ENCODE measurements at regions not wholly inside any gene's neighbourhood (a gene's known extent, or its start where the extent isn't known, plus 50 kb on each side); places are given as distances from the start of the nearest gene placed in this dataset.
"Not testable (repeated sequence)": the region's sequence is repeated elsewhere in the genome, so short reads cannot be mapped to it uniquely, and the experiment has no call there.

DNA sequence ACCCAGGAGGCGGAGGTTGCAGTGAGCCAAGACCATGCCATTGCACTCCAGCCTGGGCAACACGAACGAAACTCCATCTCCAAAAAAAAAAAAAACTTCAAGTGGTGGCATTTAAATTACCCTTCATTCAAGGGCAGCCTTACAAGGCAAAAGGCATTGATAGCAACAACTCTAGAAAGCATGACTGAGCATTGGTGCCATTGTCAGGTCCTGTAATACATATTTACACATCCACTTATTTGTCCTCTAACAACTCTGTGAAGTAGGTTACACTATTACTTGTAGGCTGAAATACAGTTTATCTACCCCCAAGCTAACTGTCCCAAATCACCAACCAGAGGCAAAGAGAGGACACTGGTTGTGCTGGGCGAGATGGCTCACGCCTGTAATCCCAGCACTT lies 52.7 kb upstream of the LARP1 start:
- no peak overlapping the region for H3K4me3 ChIP-seq (ENCODE audit: low read depth in 1 of 2, low read length in 1 of 2)
- H3K27ac ChIP-seq: no peak overlapping the region
- H3K27me3 ChIP-seq: no peaks in the 10 kb centered on the region
- H3K9me3 ChIP-seq: no peaks in the 10 kb centered on the region
- TF ChIP-seq, protein P1, sequence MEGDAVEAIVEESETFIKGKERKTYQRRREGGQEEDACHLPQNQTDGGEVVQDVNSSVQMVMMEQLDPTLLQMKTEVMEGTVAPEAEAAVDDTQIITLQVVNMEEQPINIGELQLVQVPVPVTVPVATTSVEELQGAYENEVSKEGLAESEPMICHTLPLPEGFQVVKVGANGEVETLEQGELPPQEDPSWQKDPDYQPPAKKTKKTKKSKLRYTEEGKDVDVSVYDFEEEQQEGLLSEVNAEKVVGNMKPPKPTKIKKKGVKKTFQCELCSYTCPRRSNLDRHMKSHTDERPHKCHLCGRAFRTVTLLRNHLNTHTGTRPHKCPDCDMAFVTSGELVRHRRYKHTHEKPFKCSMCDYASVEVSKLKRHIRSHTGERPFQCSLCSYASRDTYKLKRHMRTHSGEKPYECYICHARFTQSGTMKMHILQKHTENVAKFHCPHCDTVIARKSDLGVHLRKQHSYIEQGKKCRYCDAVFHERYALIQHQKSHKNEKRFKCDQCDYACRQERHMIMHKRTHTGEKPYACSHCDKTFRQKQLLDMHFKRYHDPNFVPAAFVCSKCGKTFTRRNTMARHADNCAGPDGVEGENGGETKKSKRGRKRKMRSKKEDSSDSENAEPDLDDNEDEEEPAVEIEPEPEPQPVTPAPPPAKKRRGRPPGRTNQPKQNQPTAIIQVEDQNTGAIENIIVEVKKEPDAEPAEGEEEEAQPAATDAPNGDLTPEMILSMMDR (IDR thresholded peaks at IDR 0.05): no peak
- H3K36me3 ChIP-seq: no peaks in the 10 kb centered on the region
- no peaks in the 10 kb centered on the region for H3K4me1 ChIP-seq (ENCODE audit: control insufficient read depth in 1 of 2, insufficient read depth in 1 of 2, low read depth in 1 of 2, low read length in 1 of 2)

GRCh38 chr5:154701725-154702124 lies 53.5 kb upstream of the LARP1 start:
- not testable (repeated sequence) for H3K27ac ChIP-seq; H3K4me3 ChIP-seq (ENCODE audit: low read depth in 1 of 2, low read length in 1 of 2); H3K4me1 ChIP-seq (ENCODE audit: control insufficient read depth in 1 of 2, insufficient read depth in 1 of 2, low read depth in 1 of 2, low read length in 1 of 2); H3K9me3 ChIP-seq; H3K36me3 ChIP-seq; H3K27me3 ChIP-seq

DNA sequence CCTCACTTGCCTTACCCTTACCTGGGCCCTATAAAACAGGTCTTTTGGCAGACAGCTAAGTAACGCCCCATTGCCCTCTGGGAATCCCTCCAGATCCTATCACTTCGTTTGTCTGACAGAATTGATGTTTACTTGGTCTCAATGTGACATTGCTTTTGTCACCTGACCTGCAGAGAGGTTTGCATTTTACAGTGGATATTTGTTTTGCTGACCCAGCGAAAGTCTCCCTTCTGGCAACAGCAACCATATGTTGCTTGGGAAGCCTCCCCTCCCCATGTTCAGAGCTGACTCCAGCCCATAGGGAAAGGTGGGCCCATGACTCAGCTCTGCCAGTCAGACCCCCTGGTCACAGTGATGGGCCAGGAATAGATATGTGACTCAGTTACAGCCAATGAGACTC lies 54.0 kb upstream of the LARP1 start:
- no peaks in the 10 kb centered on the region for H3K4me1 ChIP-seq (ENCODE audit: control insufficient read depth in 1 of 2, insufficient read depth in 1 of 2, low read depth in 1 of 2, low read length in 1 of 2)

DNA sequence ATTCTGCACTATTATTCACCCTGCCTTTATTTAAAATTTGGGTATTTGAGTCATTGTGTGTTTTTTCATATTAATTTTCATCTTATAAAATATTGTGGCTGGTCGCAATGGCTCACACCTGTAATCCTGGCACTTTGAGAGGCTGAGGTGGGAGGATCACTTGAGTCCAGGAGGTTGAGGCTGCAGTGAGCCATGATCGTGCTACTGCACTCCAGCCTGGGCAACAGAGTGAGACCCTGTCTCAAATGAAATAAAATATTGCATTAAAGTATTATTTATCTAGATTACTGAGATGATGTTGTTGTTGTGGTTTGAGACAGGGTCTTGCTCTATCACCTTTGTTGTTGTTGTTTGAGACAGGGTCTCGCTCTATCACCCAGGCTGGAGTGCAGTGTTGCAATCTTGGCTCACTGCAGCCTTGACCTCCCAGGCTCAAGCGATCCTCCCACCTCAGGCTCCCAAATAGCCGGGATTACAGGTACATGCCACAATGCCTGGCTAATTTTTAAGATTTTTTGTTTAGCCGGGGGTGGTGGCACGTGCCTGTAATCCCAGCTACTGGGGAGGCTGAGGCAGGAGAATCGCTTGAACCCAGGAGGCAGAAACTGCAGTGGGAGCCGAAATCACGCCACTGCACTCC lies 54.8 kb upstream of the LARP1 start:
- not testable (repeated sequence) for H3K36me3 ChIP-seq

More for the DNA sequence above, 54.0 kb upstream of the LARP1 start:
- H3K4me3 ChIP-seq (ENCODE audit: low read depth in 1 of 2, low read length in 1 of 2): no peak overlapping the region
- no peaks in the 10 kb centered on the region for H3K36me3 ChIP-seq
- TF ChIP-seq, protein P1 (IDR thresholded peaks at IDR 0.05): no peak
- H3K9me3 ChIP-seq: no peaks in the 10 kb centered on the region
- H3K27ac ChIP-seq: no peak overlapping the region
- no peaks in the 10 kb centered on the region for H3K27me3 ChIP-seq

GRCh38 chr5:154698763-154699162 lies 56.4 kb upstream of the LARP1 start:
- no peaks in the 10 kb centered on the region for H3K9me3 ChIP-seq
- no peak overlapping the region for H3K4me3 ChIP-seq (ENCODE audit: low read depth in 1 of 2, low read length in 1 of 2)
- TF ChIP-seq, protein P1 (IDR thresholded peaks at IDR 0.05): no peak

More for the DNA sequence above, 54.8 kb upstream of the LARP1 start:
- H3K9me3 ChIP-seq; H3K27me3 ChIP-seq; H3K4me3 ChIP-seq (ENCODE audit: low read depth in 1 of 2, low read length in 1 of 2); H3K4me1 ChIP-seq (ENCODE audit: control insufficient read depth in 1 of 2, insufficient read depth in 1 of 2, low read depth in 1 of 2, low read length in 1 of 2); H3K27ac ChIP-seq: not testable (repeated sequence)

DNA sequence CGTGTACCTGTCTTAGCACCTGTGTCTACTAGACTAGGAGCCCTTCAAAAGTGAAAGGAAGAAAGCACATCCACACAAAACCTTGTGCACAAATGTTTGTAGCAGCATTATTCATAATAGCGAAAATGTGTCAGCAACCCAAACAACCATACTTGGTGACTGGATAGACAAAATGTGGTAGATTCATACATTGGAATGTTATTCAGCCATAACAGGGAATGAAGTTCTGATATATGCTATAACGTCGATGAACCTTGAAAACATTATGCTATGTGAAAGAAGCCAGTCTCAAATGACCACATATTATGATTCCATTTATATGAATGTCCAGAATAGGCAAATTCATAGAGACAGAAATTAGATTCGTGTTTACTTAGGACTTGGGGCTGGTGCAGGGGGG lies 57.8 kb upstream of the LARP1 start:
- H3K9me3 ChIP-seq: no peaks in the 10 kb centered on the region
- no peaks in the 10 kb centered on the region for H3K36me3 ChIP-seq
- TF ChIP-seq, protein P1 (IDR thresholded peaks at IDR 0.05): no peak
- no peaks in the 10 kb centered on the region for H3K27me3 ChIP-seq
- H3K27ac ChIP-seq: no peak overlapping the region
- H3K4me3 ChIP-seq (ENCODE audit: low read depth in 1 of 2, low read length in 1 of 2): no peak overlapping the region
- no peaks in the 10 kb centered on the region for H3K4me1 ChIP-seq (ENCODE audit: control insufficient read depth in 1 of 2, insufficient read depth in 1 of 2, low read depth in 1 of 2, low read length in 1 of 2)

More at GRCh38 chr5:154698763-154699162, 56.4 kb upstream of the LARP1 start:
- no peaks in the 10 kb centered on the region for H3K27me3 ChIP-seq
- H3K36me3 ChIP-seq: no peaks in the 10 kb centered on the region
- no peak overlapping the region for H3K27ac ChIP-seq
- H3K4me1 ChIP-seq (ENCODE audit: control insufficient read depth in 1 of 2, insufficient read depth in 1 of 2, low read depth in 1 of 2, low read length in 1 of 2): no peaks in the 10 kb centered on the region
